ENCODE measurements at regions not wholly inside any gene's neighbourhood (a gene's known extent, or its start where the extent isn't known, plus 50 kb on each side); places are given as distances from the start of the nearest gene placed in this dataset.

- TF ChIP-seq CTCF (conservative IDR thresholded peaks at IDR 0.05 in 1 of 2, IDR thresholded peaks at IDR 0.05 in 1 of 2; ENCODE audit: extremely low read depth in 1 of 2, insufficient read depth in 1 of 2, low read depth in 1 of 2, low read length in 2 of 2) (no peak), EZH2 (IDR thresholded peaks at IDR 0.05; ENCODE audit: borderline replicate concordance, low read length) (no peak)
Observed at GRCh38 chr15:81497238-81497637, 123.2 kb upstream of the TMC3 start.
